ENCODE measurements at regions not wholly inside any gene's neighbourhood (a gene's known extent, or its start where the extent isn't known, plus 50 kb on each side); places are given as distances from the start of the nearest gene placed in this dataset.

GRCh38 chr5:173726846-173727557 is 110.6 kb upstream of the BOD1 start (continued):
- TF ChIP-seq, protein P1, sequence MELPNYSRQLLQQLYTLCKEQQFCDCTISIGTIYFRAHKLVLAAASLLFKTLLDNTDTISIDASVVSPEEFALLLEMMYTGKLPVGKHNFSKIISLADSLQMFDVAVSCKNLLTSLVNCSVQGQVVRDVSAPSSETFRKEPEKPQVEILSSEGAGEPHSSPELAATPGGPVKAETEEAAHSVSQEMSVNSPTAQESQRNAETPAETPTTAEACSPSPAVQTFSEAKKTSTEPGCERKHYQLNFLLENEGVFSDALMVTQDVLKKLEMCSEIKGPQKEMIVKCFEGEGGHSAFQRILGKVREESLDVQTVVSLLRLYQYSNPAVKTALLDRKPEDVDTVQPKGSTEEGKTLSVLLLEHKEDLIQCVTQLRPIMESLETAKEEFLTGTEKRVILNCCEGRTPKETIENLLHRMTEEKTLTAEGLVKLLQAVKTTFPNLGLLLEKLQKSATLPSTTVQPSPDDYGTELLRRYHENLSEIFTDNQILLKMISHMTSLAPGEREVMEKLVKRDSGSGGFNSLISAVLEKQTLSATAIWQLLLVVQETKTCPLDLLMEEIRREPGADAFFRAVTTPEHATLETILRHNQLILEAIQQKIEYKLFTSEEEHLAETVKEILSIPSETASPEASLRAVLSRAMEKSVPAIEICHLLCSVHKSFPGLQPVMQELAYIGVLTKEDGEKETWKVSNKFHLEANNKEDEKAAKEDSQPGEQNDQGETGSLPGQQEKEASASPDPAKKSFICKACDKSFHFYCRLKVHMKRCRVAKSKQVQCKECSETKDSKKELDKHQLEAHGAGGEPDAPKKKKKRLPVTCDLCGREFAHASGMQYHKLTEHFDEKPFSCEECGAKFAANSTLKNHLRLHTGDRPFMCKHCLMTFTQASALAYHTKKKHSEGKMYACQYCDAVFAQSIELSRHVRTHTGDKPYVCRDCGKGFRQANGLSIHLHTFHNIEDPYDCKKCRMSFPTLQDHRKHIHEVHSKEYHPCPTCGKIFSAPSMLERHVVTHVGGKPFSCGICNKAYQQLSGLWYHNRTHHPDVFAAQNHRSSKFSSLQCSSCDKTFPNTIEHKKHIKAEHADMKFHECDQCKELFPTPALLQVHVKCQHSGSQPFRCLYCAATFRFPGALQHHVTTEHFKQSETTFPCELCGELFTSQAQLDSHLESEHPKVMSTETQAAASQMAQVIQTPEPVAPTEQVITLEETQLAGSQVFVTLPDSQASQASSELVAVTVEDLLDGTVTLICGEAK (IDR thresholded peaks at IDR 0.05): no peak
- TF ChIP-seq, protein P1 (CRISPR knock-in tag; IDR thresholded peaks at IDR 0.05): no peak
- TF ChIP-seq, protein P2, sequence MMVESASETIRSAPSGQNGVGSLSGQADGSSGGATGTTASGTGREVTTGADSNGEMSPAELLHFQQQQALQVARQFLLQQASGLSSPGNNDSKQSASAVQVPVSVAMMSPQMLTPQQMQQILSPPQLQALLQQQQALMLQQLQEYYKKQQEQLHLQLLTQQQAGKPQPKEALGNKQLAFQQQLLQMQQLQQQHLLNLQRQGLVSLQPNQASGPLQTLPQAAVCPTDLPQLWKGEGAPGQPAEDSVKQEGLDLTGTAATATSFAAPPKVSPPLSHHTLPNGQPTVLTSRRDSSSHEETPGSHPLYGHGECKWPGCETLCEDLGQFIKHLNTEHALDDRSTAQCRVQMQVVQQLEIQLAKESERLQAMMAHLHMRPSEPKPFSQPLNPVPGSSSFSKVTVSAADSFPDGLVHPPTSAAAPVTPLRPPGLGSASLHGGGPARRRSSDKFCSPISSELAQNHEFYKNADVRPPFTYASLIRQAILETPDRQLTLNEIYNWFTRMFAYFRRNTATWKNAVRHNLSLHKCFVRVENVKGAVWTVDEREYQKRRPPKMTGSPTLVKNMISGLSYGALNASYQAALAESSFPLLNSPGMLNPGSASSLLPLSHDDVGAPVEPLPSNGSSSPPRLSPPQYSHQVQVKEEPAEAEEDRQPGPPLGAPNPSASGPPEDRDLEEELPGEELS (CRISPR knock-in tag; IDR thresholded peaks at IDR 0.05; ENCODE audit: borderline replicate concordance): no peak

Measured in K562 (cell line).